ENCODE measurements at regions not wholly inside any gene's neighbourhood (a gene's known extent, or its start where the extent isn't known, plus 50 kb on each side); places are given as distances from the start of the nearest gene placed in this dataset.

- Histone ChIP-seq H3K9ac (ENCODE audit: insufficient read depth, low read length, poor library complexity, severe bottlenecking) (no peak overlapping the region), H3K79me2 (ENCODE audit: insufficient read depth, low read length) (no peaks in the 10 kb centered on the region), H2AFZ (ENCODE audit: insufficient read depth, low read depth, low read length, poor library complexity, severe bottlenecking) (no peak overlapping the region), H4K20me1 (ENCODE audit: insufficient read depth, low read length) (no peaks in the 10 kb centered on the region), H3K9me3 (replicated peaks in 1 of 2; ENCODE audit: control insufficient read depth in 1 of 2, insufficient read depth in 1 of 2, low read length in 2 of 2) (peaks cover 4 to 14% of the 10 kb centered on the region in 2 donors), H3K4me3 (replicated peaks in 1 of 3; ENCODE audit: low read depth in 2 of 3, low read length in 3 of 3) (no peak overlapping the region), H3K27ac (ENCODE audit: low read depth in 1 of 2, low read length in 2 of 2) (no peak overlapping the region), H3K36me3 (replicated peaks in 1 of 2; ENCODE audit: control insufficient read depth in 1 of 2, insufficient read depth in 2 of 2, low read length in 2 of 2) (no peaks in the 10 kb centered on the region), H3K27me3 (ENCODE audit: control insufficient read depth in 2 of 2, insufficient read depth in 2 of 2, low read length in 2 of 2) (no peaks in the 10 kb centered on the region), H3K4me2 (replicated peaks; ENCODE audit: extremely low read depth, low read length, poor library complexity, severe bottlenecking) (no peak overlapping the region), H3K4me1 (ENCODE audit: control insufficient read depth in 1 of 2, insufficient read depth in 2 of 2, low read length in 2 of 2) (no peaks in the 10 kb centered on the region)
- no peaks in the 10 kb centered on the region for H3K27me3 Mint-ChIP-seq (ENCODE audit: low read depth in 3 of 3)
- H3K36me3 Mint-ChIP-seq, result no peaks in the 10 kb centered on the region
- H3K4me1 Mint-ChIP-seq, result peaks cover 6% of the 10 kb centered on the region
- intact Hi-C loops (cut with micrococcal nuclease), result no loop called here
- no peak overlapping the region for H3K4me3 Mint-ChIP-seq
- WGBS (ENCODE audit: insufficient coverage), result no CpG with 5 or more reads among the region's 3 CpGs
- no peak for DNase-seq
- H3K9me3 Mint-ChIP-seq, result peaks cover 0 to 19% (median 4%) of the 10 kb centered on the region in 7 donors
- no peak overlapping the region for H3K27ac Mint-ChIP-seq
- TF ChIP-seq CTCF (IDR thresholded peaks at IDR 0.05), result no peak
Observed at GRCh38 chr4:180564026-180564425, 1679.2 kb upstream of the TENM3 start.

GRCh38 chr4:180564448-180564847 lies 1678.8 kb upstream of the TENM3 start:
- H3K27ac Mint-ChIP-seq, result no peak overlapping the region
- Histone ChIP-seq H3K27me3 (ENCODE audit: control insufficient read depth in 2 of 2, insufficient read depth in 2 of 2, low read length in 2 of 2) (no peaks in the 10 kb centered on the region), H3K79me2 (ENCODE audit: insufficient read depth, low read length) (no peaks in the 10 kb centered on the region), H3K4me2 (replicated peaks; ENCODE audit: extremely low read depth, low read length, poor library complexity, severe bottlenecking) (no peak overlapping the region), H3K4me1 (ENCODE audit: control insufficient read depth in 1 of 2, insufficient read depth in 2 of 2, low read length in 2 of 2) (no peaks in the 10 kb centered on the region), H3K27ac (ENCODE audit: low read depth in 1 of 2, low read length in 2 of 2) (no peak overlapping the region), H3K4me3 (replicated peaks in 1 of 3; ENCODE audit: low read depth in 2 of 3, low read length in 3 of 3) (no peak overlapping the region), H3K36me3 (replicated peaks in 1 of 2; ENCODE audit: control insufficient read depth in 1 of 2, insufficient read depth in 2 of 2, low read length in 2 of 2) (no peaks in the 10 kb centered on the region), H2AFZ (ENCODE audit: insufficient read depth, low read depth, low read length, poor library complexity, severe bottlenecking) (no peak overlapping the region), H3K9ac (ENCODE audit: insufficient read depth, low read length, poor library complexity, severe bottlenecking) (no peak overlapping the region), H3K9me3 (replicated peaks in 1 of 2; ENCODE audit: control insufficient read depth in 1 of 2, insufficient read depth in 1 of 2, low read length in 2 of 2) (peaks cover 4 to 14% of the 10 kb centered on the region in 2 donors), H4K20me1 (ENCODE audit: insufficient read depth, low read length) (no peaks in the 10 kb centered on the region)
- H3K36me3 Mint-ChIP-seq, result no peaks in the 10 kb centered on the region
- no peaks in the 10 kb centered on the region for H3K27me3 Mint-ChIP-seq (ENCODE audit: low read depth in 3 of 3)
- whole genome bisulfite sequencing (ENCODE audit: insufficient coverage), result 71% methylated on average over 1 of the region's 5 CpGs
- DNase-seq, result no peak
- intact Hi-C loops (cut with micrococcal nuclease), result no loop called here
- no peak for TF ChIP-seq CTCF (IDR thresholded peaks at IDR 0.05)
- H3K9me3 Mint-ChIP-seq, result peaks cover 0 to 19% (median 4%) of the 10 kb centered on the region in 7 donors
- peaks cover 6% of the 10 kb centered on the region for H3K4me1 Mint-ChIP-seq
- H3K4me3 Mint-ChIP-seq, result no peak overlapping the region

All from CD14-positive monocyte (primary cell).